ENCODE measurements at regions not wholly inside any gene's neighbourhood (a gene's known extent, or its start where the extent isn't known, plus 50 kb on each side); places are given as distances from the start of the nearest gene placed in this dataset.
A peak's percentile ranks its signal among the peaks of the same experiment; 100 is the strongest.

DNA sequence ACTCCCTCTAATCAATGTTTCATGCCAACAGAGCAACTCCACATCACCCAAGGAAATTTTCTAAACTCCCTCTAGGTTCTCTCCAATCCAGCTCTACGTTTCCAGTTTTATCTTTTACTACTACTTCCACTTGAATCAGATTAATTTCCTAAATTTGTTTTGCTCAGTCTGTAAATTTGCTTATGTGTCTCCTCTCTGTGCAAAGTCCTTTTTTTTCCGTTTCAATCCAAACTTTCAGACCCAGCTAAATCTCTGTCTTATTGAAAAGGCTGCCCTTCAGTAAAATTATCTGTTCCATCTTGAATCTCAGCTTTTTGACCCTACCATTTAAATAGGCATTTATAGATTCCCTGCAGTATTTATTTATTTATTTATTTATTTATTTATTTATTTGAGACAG lies 61.4 kb upstream of the COX10 start:
- H3K27me3 Mint-ChIP-seq, result no peaks in the 10 kb centered on the region
- DNase-seq (no peak), ATAC-seq (no peak)
- no peak overlapping the region for H3K4me3 Mint-ChIP-seq
- H3K36me3 Mint-ChIP-seq (ENCODE audit: low read depth), result peaks cover 4% of the 10 kb centered on the region
- no peaks in the 10 kb centered on the region for H3K9me3 Mint-ChIP-seq
- H3K27ac Mint-ChIP-seq, result no peak overlapping the region
- H3K4me1 Mint-ChIP-seq, result no peaks in the 10 kb centered on the region

DNA sequence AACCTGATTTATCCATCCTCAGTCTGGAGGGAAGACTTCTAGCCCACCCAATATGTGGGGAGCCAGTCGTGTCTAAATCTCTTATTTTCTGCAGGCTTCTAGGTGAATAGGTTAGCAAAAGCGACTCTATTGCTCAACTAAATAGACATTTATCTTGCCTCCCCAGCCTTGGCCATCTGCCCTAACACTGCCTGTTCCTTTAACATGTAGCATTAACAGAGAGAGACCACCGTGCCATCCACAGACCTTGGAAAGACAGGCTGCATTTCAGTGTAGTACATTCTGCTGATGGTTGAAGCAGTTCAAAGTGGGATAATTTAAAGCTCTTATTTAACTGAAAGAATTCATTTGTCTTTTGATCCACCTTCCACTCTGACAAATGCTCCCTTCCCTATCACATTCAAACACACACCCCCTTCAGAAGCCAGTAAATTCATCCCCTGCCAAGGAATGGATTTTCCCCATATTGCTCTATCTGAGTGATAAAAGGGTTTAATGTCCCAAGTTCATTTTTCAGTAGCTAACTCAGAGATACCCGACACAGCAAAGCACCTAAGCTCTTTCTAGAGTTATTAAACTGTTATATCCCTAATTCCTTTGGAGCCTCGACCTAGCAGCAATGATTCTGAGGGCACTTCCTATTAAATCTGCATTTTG lies 58.1 kb upstream of the COX10 start:
- Mint-ChIP-seq H3K27ac (no peak overlapping the region), H3K4me3 (no peak overlapping the region), H3K27me3 (no peaks in the 10 kb centered on the region), H3K4me1 (no peaks in the 10 kb centered on the region), H3K36me3 (ENCODE audit: low read depth) (no peaks in the 10 kb centered on the region), H3K9me3 (no peaks in the 10 kb centered on the region)
- no peak for DNase-seq
- no peak for ATAC-seq

DNA sequence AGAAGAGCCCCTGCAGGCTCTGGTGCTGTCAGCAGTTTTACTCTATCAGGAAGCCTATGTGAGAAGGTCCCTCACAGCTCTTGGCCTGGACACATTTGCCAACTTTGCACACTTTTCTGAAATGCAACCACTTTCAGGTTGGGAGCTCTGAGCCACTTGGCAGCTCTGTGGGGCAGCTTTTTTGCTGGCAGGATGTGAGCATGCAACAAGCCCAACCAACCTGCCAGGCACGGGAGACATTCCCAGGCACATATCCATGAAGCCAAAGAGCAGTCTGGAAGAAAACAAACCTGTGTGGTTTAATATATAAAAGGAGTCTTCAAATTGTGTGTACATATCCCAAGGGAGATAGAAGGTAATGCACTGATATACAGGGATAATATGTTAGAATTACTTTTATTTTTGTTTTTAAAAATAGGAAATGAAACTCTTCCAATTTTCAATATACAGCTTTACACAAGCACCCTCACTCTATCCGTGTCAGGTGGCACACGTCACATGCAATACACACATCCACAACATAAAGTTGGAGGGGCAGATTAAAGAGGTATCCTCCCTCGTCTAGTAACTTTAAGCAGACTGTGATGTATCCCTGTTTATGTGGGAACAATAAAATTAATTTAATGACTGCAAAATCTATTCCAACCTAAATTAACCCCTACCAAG lies 57.4 kb upstream of the COX10 start:
- no peak for DNase-seq
- no peak for ATAC-seq
- no peaks in the 10 kb centered on the region for H3K27me3 Mint-ChIP-seq
- H3K9me3 Mint-ChIP-seq, result no peaks in the 10 kb centered on the region
- no peaks in the 10 kb centered on the region for H3K36me3 Mint-ChIP-seq (ENCODE audit: low read depth)
- no peaks in the 10 kb centered on the region for H3K4me1 Mint-ChIP-seq
- no peak overlapping the region for H3K4me3 Mint-ChIP-seq
- H3K27ac Mint-ChIP-seq, result no peak overlapping the region

DNA sequence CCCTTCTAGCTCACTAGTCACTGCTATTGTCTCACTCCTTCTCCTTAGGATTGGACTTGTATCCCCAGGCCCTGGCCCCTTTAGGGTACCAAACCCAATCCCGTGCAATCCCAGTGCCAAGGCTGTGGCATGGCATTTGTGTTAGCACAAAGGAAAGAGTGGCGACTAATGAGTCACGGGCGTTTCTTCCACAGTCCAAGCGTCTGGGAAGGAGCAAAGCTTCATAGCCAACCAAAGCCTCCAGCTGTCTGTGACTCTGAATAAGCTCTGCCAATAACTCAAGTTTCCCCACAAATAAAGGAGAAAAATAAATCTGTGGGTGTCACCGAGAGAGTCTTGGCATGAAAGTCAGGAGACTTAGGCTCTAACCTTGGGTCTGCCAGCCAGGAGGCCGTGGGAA lies 54.6 kb upstream of the COX10 start:
- no peaks in the 10 kb centered on the region for H3K36me3 Mint-ChIP-seq (ENCODE audit: low read depth)
- H3K4me1 Mint-ChIP-seq, result peaks cover 5% of the 10 kb centered on the region
- DNase-seq, result no peak

DNA sequence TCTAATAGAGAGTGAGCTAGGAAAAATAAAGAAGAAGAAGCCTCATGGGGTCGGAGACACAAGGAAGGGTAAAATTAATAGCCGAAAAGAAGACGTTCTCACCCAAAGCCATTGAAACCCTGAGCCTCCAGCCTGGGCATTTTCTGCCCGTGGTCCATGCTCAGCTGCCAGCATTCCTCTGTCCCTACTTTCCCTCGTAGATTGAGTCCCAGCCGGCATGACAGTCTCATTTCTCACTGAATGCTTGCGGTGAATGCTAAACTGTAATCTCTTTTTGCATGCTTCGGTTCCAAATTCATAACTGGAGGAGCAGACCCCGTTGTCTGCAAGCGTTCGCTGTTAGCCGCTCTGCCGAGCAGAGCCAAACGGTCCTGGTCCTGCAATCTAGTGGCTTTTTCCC lies 54.0 kb upstream of the COX10 start:
- no peak for ATAC-seq
- DNase-seq, result no peak
- Mint-ChIP-seq H3K4me3 (no peak overlapping the region), H3K4me1 (peaks cover 8% of the 10 kb centered on the region), H3K9me3 (no peaks in the 10 kb centered on the region), H3K27ac (no peak overlapping the region), H3K36me3 (ENCODE audit: low read depth) (no peaks in the 10 kb centered on the region), H3K27me3 (no peaks in the 10 kb centered on the region)

More for the DNA sequence above, 54.6 kb upstream of the COX10 start:
- no peaks in the 10 kb centered on the region for H3K27me3 Mint-ChIP-seq
- H3K27ac Mint-ChIP-seq, result no peak overlapping the region
- no peak overlapping the region for H3K4me3 Mint-ChIP-seq
- ATAC-seq, result no peak
- H3K9me3 Mint-ChIP-seq, result no peaks in the 10 kb centered on the region

DNA sequence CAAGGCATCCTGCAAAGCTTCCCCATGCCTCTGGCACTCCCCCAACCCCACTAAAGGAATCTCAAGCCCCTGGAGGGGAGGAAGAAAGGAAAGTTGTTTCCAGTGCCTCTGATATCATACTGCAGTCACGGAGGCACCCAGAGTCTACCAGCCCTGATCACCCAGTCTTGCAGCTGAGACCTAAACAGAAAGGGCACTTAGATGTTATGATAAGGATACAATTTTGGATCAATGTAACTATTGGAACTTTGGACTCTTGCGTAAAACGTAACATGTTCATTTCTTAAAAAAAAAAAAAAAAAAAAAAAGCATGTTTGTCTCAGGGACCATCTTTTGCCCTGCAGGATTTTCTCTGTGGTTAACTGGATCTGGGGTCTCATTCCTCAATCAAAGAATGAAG lies 52.4 kb upstream of the COX10 start:
- Mint-ChIP-seq H3K27me3 (no peaks in the 10 kb centered on the region), H3K36me3 (ENCODE audit: low read depth) (no peaks in the 10 kb centered on the region), H3K4me1 (peaks cover 10% of the 10 kb centered on the region), H3K4me3 (no peak overlapping the region), H3K27ac (no peak overlapping the region), H3K9me3 (no peaks in the 10 kb centered on the region)
- DNase-seq (no peak), ATAC-seq (no peak)

DNA sequence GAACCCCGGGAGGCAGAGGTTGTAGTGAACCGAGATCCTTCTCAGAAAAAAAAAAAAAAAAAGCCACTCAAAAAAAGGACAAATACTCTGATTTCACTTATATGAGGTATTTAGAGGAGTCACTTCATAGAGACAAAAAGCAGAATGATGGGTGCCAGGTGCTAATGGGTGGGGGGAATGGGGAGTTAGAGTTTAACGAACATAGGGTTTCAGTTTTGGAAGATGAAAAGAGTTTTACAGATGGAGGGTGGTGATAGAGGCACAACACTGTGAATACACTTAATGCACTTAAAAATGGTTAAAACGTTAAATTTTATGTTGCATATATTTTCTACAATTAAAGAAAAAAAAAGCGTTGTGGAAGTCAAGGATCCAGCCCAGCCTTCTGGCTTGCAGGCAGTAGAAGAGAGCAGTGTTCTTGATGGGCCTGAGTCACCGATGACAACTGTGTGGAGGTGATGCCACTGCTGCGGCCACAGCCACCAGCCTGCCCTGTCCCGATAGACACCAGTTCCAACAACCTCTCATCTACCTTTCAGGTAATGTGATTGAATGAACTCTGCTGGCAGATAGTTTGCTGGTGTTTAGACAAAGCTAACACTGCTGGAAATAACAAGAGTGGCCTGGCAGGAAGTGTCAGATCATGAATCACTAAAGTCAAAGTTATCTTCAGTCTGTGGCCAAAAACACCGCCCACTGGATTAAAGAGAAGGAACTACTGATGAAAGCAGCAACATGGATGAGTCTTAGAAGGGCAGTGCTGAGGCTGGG lies 49.9 kb upstream of the COX10 start:
- H3K36me3 Mint-ChIP-seq (ENCODE audit: low read depth), result no peaks in the 10 kb centered on the region
- peaks cover 10% of the 10 kb centered on the region for H3K4me1 Mint-ChIP-seq
- no peak overlapping the region for H3K4me3 Mint-ChIP-seq
- H3K27me3 Mint-ChIP-seq, result no peaks in the 10 kb centered on the region
- DNase-seq (peak; percentile 3), ATAC-seq (peak; percentile 78)
- no peaks in the 10 kb centered on the region for H3K9me3 Mint-ChIP-seq
- H3K27ac Mint-ChIP-seq, result no peak overlapping the region

Data from activated naive CD8-positive, alpha-beta T cell treated with anti-CD3 and anti-CD28 coated beads, Interleukin-2, amount 50 U/mL, for 24 hours (primary cell).